ENCODE measurements at regions not wholly inside any gene's neighbourhood (a gene's known extent, or its start where the extent isn't known, plus 50 kb on each side); places are given as distances from the start of the nearest gene placed in this dataset.
A peak's percentile ranks its signal among the peaks of the same experiment; 100 is the strongest.

DNA sequence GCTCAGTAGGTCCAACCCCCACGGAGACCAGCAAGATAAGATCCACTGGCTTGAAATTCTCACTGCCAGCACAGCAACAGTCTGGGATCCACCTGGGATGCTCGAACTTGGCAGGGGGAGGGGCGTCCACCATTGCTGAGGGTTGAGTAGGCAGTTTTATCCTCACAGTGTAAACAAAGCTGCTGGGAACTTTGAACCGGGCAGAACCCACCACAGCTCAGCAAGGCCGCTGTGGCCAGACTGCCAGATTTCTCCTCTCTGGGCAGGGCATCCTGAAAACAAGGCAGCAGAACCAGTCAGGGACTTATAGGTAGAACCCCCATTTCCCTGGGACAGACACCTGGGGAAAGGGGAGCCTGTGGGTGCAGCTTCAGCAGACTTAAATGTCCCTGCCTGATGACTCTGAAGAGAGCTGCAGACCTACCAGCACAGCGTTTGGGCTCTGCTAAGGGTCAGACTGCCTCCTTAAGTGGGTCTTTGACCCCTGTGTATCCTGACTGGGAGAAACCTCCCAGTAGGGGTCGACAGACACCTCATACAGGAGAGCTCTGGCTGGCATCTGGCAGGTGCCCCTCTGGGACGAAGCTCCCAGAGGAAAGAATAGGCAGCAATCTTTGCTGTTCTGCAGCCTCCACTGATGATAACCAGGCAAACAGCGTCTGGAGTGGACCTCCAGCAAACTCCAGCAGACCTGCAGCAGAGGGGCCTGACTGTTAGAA lies 782.4 kb upstream of the EYS start:
- no peak for DNase-seq (ENCODE audit: low spot score)

GRCh38 chr6:66481216-66481615 lies 774.2 kb upstream of the EYS start:
- DNase-seq (ENCODE audit: low spot score) = no peak

DNA sequence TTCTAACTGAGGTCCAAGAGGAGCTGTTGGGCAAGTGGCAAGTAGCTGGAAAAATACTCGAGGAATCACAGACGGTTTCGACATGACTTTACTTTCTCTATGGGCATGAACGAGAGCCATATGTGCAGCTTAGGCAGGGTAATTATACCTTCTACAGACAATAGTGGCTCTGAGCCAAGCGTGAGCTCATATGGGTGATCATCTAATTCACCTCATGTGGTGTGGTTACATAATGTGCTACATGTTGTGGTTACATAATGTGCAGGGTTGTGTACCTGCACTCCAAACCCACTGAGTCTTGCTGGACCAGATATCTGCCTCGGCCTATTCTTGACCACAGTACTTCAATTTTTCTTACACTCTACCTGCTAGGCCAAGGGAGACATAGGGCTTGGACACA lies 771.7 kb upstream of the EYS start:
- DNase-seq (ENCODE audit: low spot score) = peak; percentile 1

DNA sequence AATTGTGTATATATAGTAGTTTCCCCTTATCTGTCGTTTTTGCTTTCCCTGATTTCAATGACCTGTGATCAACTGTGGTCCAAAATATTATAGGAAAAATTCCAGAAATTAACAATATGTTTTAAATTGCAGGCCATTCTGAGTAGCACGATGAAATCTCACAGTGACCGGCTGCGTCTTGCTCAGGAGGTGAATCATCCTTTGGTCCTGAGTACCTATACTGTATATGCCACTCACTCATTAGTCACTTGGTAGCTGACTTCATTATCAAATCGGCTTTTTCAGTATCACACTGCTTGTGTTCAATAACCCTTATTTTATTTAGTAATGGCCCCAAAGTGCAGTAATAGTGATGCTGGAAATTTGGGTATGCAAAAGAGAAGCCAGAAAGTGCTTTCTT lies 728.3 kb upstream of the EYS start:
- DNase-seq (ENCODE audit: low spot score) = peak; percentile 2

DNA sequence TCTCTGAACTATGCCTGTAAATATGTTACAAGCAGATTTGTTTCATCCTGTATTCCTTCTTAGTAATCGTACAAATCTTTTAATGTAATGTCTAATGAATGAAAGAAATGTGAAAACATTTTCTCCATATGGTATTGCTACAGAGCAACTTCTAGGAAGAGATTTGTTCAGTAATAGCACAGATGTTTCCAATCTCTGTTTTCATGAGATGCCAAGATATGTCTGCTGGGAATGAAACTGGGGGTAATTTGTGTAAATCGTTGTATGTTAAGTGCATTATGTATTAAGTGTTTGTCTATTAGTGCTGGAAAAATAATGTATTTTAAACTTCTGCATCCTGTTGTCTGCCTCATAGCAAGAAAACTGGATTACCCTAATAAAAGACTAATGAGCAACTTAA lies 722.2 kb upstream of the EYS start:
- DNase-seq (ENCODE audit: low spot score) = no peak

GRCh38 chr6:66423047-66423446 lies 716.0 kb upstream of the EYS start:
- no peak for DNase-seq (ENCODE audit: low spot score)

- peak; percentile 2 for DNase-seq (ENCODE audit: low spot score)
These were observed 714.5 kb upstream of the EYS start for GRCh38 chr6:66421570-66421969.

GRCh38 chr6:66418906-66419305 lies 711.9 kb upstream of the EYS start:
- no peak for DNase-seq (ENCODE audit: low spot score)

GRCh38 chr6:66403966-66404365 lies 696.9 kb upstream of the EYS start:
- no peak for DNase-seq (ENCODE audit: low spot score)

GRCh38 chr6:66402873-66403272 lies 695.8 kb upstream of the EYS start:
- DNase-seq (ENCODE audit: low spot score) = no peak

DNA sequence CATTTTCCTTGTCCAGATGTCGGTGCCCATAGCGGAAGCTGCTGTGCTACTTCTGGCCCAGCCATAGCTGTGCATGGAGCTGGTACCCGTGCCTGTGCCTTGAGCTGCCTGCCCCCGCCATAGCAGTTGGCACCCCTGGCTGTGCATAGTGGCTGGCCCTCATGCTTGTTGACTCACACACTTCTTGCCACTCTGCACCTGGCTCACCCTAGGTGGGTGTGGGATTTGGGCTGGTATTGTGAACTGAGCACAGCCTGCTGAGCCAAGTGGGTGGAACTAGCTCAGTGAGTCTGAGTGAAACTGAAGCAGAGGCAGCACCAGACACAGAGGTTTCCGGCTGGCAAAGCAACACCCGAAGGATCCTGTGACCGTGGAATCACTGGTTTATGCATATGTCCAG lies 689.5 kb upstream of the EYS start:
- DNase-seq (ENCODE audit: low spot score) = no peak

GRCh38 chr6:66396145-66396544 lies 689.1 kb upstream of the EYS start:
- DNase-seq (ENCODE audit: low spot score) = no peak

- DNase-seq (ENCODE audit: low spot score) = no peak
These were observed 683.4 kb upstream of the EYS start for GRCh38 chr6:66390393-66390792.

- DNase-seq (ENCODE audit: low spot score) = no peak
These were observed 669.0 kb upstream of the EYS start for GRCh38 chr6:66376001-66376400.

DNA sequence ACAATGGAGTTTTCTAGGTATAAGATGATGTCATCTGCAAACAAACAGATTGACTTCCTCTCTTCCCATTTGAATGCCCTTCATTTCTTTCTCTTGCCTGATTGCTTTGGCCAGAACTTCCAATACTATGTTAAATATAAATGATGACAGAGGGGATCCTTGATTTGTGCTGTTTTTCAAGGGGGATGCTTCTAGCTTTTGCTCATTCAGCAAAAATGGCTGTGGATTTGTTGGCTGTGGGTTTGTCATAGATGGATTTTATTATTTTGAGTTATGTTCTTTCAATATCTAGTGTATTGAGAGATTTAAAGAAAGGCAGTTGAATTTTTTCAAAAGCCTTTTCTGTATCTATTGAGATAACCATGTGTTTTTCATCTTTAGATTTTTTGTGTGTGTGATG lies 662.4 kb upstream of the EYS start:
- no peak for DNase-seq (ENCODE audit: low spot score)

DNA sequence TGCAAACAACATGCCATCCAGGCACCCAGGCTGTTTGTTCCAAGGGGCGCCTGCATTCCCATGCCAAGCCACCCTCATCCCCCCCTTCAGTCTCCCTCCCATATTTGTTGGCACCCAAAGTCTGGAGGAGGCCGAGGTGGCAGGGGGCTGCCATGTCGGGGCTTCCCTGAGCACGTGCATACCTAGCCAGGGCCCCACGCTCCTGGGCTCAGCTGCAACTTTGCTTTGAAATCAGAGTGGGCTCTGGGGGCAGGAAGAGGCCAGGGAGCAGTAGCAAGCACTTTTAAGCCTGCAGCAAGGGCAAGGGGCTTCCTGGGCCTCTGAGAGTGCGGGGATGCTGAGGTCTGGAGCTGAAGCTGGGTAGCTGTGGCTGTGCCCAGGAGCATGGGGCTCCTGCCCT lies 655.9 kb upstream of the EYS start:
- DNase-seq (ENCODE audit: low spot score) = no peak

- DNase-seq (ENCODE audit: low spot score) = no peak
These were observed 654.9 kb upstream of the EYS start for GRCh38 chr6:66361886-66362285.

- DNase-seq (ENCODE audit: low spot score) = no peak
These were observed 650.8 kb upstream of the EYS start for GRCh38 chr6:66357781-66358180.

DNA sequence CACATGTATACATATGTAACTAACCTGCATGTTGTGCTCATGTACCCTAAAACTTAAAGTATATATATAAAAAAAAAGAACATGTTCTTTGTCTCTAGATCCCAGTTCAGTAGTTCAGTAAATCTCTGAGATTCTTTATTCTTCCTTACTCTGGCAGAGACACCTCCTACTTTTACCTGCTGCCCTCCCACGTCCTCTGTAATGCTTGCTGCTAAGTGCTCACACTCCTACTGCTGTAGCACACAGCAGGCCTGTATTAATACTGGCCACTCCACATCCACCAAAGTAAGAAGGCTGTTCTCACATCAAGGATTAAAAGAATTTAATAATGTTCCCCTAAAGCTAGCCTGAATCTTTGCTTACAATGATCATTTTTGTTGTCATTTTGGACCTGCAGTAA lies 648.4 kb upstream of the EYS start:
- no peak for DNase-seq (ENCODE audit: low spot score)

DNA sequence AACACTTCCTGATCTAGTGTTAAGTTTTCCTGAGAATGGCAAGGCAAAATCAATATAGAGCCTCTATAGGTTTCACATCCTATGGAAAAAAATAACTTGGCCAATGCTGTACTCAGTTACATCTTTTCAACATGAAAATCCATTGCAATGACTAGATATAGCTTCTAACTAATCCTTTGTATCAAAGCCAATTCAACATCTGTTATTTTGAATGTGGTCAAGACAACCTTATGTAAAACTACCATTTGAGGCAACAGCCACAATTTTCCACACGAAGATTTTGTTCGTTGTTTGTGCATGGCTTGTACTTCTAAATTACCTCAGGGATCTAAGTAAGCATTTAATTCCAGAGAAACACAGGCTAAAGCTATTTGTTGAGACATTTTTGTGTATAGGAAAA lies 637.8 kb upstream of the EYS start:
- DNase-seq (ENCODE audit: low spot score) = no peak

- no peak for DNase-seq (ENCODE audit: low spot score)
These were observed 633.7 kb upstream of the EYS start for GRCh38 chr6:66340736-66341135.

DNA sequence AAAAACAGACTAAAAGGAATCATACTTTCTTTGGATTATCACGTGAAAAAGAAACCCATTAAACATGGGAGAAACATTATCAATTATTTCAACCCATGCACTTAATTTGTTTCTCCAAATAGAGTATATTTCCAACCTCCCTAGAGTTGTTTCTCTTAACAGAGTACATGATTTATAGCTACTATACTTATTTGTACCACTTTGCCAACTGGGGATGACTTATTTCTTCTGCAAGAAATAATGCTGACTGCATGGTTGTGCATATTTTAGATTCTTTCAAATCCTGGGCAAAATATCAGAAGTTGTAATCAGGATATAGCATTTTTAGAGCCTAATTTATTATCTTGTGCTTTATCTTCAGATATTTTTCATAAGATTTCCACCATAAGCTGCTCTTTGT lies 629.1 kb upstream of the EYS start:
- DNase-seq (ENCODE audit: low spot score) = peak; percentile 14

DNA sequence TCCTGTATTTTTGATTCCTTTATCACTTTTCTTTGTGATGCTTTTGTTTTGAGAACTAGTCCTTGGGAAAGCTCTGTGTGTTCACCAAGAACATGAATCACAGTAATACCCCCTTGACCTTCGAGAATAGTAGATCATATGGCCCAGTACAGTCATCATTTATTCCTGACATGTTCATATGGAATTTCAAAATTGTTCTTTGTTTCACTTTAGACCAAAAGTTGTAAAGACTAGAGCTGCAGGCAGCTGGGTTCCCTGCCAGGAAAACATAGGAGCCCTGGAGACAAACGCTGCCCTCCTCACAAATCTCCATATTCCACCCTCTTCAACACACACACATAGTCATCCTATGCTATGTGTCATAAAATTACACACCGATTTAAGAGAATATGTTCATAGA lies 621.2 kb upstream of the EYS start:
- peak; percentile 22 for DNase-seq (ENCODE audit: low spot score)

- DNase-seq (ENCODE audit: low spot score) = no peak
These were observed 619.2 kb upstream of the EYS start for GRCh38 chr6:66326228-66326627.
